Karpas-422 (cell line): ENCODE measurements at regions not wholly inside any gene's neighbourhood (a gene's known extent, or its start where the extent isn't known, plus 50 kb on each side); places are given as distances from the start of the nearest gene placed in this dataset.

Experiments
- DNase-seq: peaks from one replicate; pipeline ENCODE4 v3.0.0-alpha.2; 2015
- H2AFZ ChIP-seq: fragments of 200-600 bp; sonication (generic); 2 replicates; pipeline ENCODE4 v1.6.1; 2014; ENCODE audit warnings: antibody characterized with exemption, low read length, mixed read lengths
- H3K27ac ChIP-seq: fragments of 200-600 bp; sonication (generic); 2 replicates; pipeline ENCODE4 v1.5.1; 2014; ENCODE audit warnings: mild to moderate bottlenecking, low read length, moderate library complexity
- H3K27me3 ChIP-seq: fragments of 200-600 bp; sonication (generic); 2 replicates; pipeline ENCODE4 v1.6.1; 2014; ENCODE audit warnings: low read length, mixed read lengths
- H3K36me3 ChIP-seq: fragments of 200-600 bp; sonication (generic); 2 replicates; pipeline ENCODE4 v1.6.1; 2014; ENCODE audit warnings: low read length, mixed read lengths; ENCODE audit not compliant: insufficient read depth
- H3K4me1 ChIP-seq: fragments of 200-600 bp; sonication (generic); 2 replicates; pipeline ENCODE4 v1.6.1; 2014; ENCODE audit warnings: mild to moderate bottlenecking, low read length, mixed read lengths
- H3K4me2 ChIP-seq: fragments of 200-600 bp; sonication (generic); 2 replicates; pipeline ENCODE4 v1.6.1; 2014; ENCODE audit warnings: low read length, low read depth, mild to moderate bottlenecking; ENCODE audit not compliant: poor library complexity, severe bottlenecking
- H3K4me3 ChIP-seq: fragments of 200-600 bp; sonication (generic); 2 replicates; pipeline ENCODE4 v1.5.1; 2014; ENCODE audit warnings: mild to moderate bottlenecking, antibody characterized with exemption, low read length, mixed read lengths
- H3K79me2 ChIP-seq: fragments of 200-600 bp; sonication (generic); 2 replicates; pipeline ENCODE4 v1.6.1; 2014; ENCODE audit warnings: mild to moderate bottlenecking, low read length, mixed read lengths
- H3K9ac ChIP-seq: fragments of 200-600 bp; sonication (generic); 2 replicates; pipeline ENCODE4 v1.6.0; 2014; ENCODE audit warnings: low read length
- H3K9me2 ChIP-seq: fragments of 200-600 bp; sonication (generic), shearing (Covaris generic); replicated peaks from 2 replicates; pipeline ENCODE4 v1.6.0; 2014; ENCODE audit warnings: mild to moderate bottlenecking, low read length, moderate library complexity; ENCODE audit not compliant: insufficient read depth
- H3K9me3 ChIP-seq: fragments of 300-700, 200-600 bp; sonication (generic); 2 replicates; pipeline ENCODE4 v1.6.1; 2014; ENCODE audit warnings: low read length, mixed read lengths
- H4K20me1 ChIP-seq: fragments of 200-600 bp; sonication (generic); 2 replicates; pipeline ENCODE4 v1.6.1; 2014; ENCODE audit warnings: mild to moderate bottlenecking, antibody characterized with exemption, low read length, low read depth; ENCODE audit not compliant: insufficient read depth

- H4K20me1 ChIP-seq = no peaks in the 10 kb centered on the region
- no peaks in the 10 kb centered on the region for H3K4me1 ChIP-seq
- H3K9ac ChIP-seq = no peak overlapping the region
- H3K9me3 ChIP-seq = 0 out of 2 replicates have a peak, but pooled peaks cover under 1% of the 10 kb centered on the region
- H3K79me2 ChIP-seq = no peaks in the 10 kb centered on the region
- no peaks in the 10 kb centered on the region for H3K27me3 ChIP-seq
- no peak overlapping the region for H3K4me2 ChIP-seq
- H3K36me3 ChIP-seq = no peaks in the 10 kb centered on the region
- H3K4me3 ChIP-seq = no peak overlapping the region
- H2AFZ ChIP-seq = no peak overlapping the region
- H3K27ac ChIP-seq = no peak overlapping the region
- H3K9me2 ChIP-seq = peaks cover 2% of the 10 kb centered on the region; the same call in 1 of the 2 replicates
- no peak for DNase-seq
Observed at GRCh38 chr18:69291755-69292154, 108.9 kb upstream of the DOK6 start.

- Histone ChIP-seq H3K36me3 (no peaks in the 10 kb centered on the region), H2AFZ (no peak overlapping the region), H3K27me3 (no peaks in the 10 kb centered on the region), H3K79me2 (no peaks in the 10 kb centered on the region), H3K4me1 (no peaks in the 10 kb centered on the region), H3K9ac (no peak overlapping the region), H3K9me3 (peaks cover 24% of the 10 kb centered on the region), H4K20me1 (no peaks in the 10 kb centered on the region), H3K9me2 (no peaks in the 10 kb centered on the region; the same call in 1 of the 2 replicates), H3K4me3 (no peak overlapping the region), H3K4me2 (no peak overlapping the region), H3K27ac (no peak overlapping the region)
- no peak for DNase-seq
Observed at GRCh38 chr18:69300185-69300584, 100.5 kb upstream of the DOK6 start.

- Histone ChIP-seq H3K9me2 (no peaks in the 10 kb centered on the region), H4K20me1 (no peaks in the 10 kb centered on the region), H3K4me2 (no peak overlapping the region), H3K27ac (no peak overlapping the region), H3K4me3 (no peak overlapping the region), H3K4me1 (no peaks in the 10 kb centered on the region), H3K79me2 (no peaks in the 10 kb centered on the region), H3K9me3 (peaks cover 7% of the 10 kb centered on the region; the same call in 1 of the 2 replicates), H3K9ac (no peak overlapping the region), H3K27me3 (no peaks in the 10 kb centered on the region), H3K36me3 (no peaks in the 10 kb centered on the region), H2AFZ (no peak overlapping the region)
- no peak for DNase-seq
Observed at GRCh38 chr18:69308619-69309018, 92.1 kb upstream of the DOK6 start.

DNA sequence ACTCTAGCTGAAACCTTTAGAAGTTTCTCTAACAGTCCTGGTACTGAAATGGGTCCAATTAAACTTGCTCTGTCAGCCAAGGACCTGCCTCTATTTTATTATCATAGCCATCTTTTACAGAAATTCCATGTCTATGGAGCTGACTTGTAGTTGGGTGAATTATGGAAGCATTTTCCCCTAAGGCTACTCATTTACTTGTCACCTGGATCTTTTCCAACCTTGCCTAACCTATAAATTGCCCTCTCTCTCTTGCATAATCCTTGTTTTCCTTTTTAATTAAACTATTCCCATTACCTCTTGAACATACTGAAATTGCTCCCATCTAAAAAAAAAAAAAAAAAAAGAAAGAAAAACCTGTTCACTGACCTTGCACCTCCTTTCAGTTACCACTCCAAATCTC lies 74.6 kb upstream of the DOK6 start:
- Histone ChIP-seq H3K36me3 (no peaks in the 10 kb centered on the region), H3K27me3 (no peaks in the 10 kb centered on the region), H4K20me1 (no peaks in the 10 kb centered on the region), H3K9me3 (peaks cover 16% of the 10 kb centered on the region), H3K9ac (no peak overlapping the region), H2AFZ (no peak overlapping the region), H3K9me2 (no peaks in the 10 kb centered on the region), H3K4me3 (no peak overlapping the region), H3K79me2 (no peaks in the 10 kb centered on the region), H3K4me1 (no peaks in the 10 kb centered on the region), H3K27ac (no peak overlapping the region), H3K4me2 (no peak overlapping the region)
- DNase-seq = no peak

DNA sequence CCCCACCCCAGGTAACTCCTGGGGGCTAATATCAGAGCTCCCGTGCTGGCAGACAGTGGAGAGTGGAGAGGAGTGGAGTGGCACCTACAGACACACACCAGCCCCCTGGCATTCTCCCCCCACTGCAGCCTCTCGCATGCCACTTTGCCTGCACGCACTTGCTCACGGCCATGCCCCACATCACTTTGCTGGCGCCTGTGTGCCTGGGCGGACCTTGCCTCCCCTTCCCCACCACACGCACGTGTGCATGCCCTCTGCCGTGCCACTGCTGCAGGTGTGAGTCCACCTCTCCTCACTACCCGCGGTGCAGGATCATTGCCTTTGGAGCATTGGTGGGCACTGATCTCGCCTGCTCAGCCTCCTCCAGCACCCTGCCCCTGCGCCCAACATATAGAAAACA lies 72.6 kb upstream of the DOK6 start:
- H3K27me3 ChIP-seq = no peaks in the 10 kb centered on the region
- H2AFZ ChIP-seq = no peak overlapping the region
- no peak overlapping the region for H3K27ac ChIP-seq
- H3K79me2 ChIP-seq = no peaks in the 10 kb centered on the region
- no peak overlapping the region for H3K4me2 ChIP-seq
- no peak overlapping the region for H3K9ac ChIP-seq
- H4K20me1 ChIP-seq = no peaks in the 10 kb centered on the region
- H3K36me3 ChIP-seq = no peaks in the 10 kb centered on the region
- H3K9me3 ChIP-seq = peaks cover 14% of the 10 kb centered on the region
- H3K4me1 ChIP-seq = no peaks in the 10 kb centered on the region
- H3K9me2 ChIP-seq = no peaks in the 10 kb centered on the region
- no peak for DNase-seq
- H3K4me3 ChIP-seq = no peak overlapping the region

DNA sequence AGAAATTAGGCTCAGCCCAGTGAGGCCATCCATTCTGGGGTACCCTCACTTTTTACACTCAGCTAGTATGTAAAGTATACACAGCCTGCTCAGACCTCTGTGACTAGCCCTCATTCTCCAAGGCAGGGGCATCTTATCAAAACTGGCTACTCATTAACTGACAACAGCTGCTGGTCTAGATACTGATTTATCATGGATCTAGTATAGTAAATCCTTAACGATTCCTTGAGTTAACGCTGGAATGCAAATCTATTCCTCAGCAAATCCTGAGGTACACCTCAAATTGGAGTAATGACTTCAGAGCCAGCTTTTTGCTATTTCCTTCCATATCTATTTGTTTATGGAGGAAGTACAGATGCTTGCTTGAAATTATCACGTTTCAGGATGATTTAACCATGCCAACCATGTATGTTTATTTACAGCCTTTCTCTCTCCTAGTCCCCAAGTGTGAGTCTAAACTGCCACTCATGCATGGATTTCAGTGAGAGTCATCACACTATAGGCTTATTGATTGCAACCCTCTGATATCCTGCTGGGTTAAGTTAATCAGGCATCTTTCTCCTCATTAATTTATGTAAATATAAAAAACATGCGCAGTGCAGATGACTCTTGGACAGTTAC lies 70.2 kb upstream of the DOK6 start:
- no peak overlapping the region for H2AFZ ChIP-seq
- no peak overlapping the region for H3K4me2 ChIP-seq

DNA sequence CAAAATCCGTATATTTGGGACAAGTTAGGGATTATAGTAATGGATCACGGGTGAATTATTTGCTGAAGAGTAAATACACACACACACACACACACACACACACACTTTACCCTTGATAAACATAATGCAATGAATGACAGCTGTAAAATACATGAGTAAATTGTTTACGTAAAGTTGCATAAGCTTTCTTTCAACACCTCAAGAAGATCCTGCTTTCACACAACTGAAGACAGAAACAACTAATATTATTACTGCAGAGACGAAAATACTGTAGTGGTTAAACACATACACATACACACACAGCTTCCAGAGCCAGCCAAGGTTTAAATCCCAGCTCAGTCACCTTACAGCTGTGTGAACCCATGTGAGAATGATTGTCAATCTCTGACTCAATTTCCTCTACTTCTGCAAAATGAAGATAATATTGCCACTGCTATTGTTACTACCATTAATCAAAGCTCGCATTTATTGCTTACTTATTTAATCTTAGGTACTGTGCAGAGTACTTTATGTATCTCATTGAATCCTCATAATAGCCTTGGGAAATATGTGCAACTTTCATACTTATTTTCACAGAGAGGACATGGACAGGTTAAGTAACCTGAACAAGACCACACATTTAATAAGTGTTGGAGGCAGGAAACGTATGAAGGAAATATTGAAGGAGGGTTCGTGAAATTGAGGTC lies 50.6 kb upstream of the DOK6 start:
- Histone ChIP-seq H3K79me2 (no peaks in the 10 kb centered on the region), H3K36me3 (no peaks in the 10 kb centered on the region), H3K9me3 (peaks cover 4% of the 10 kb centered on the region; the same call in 1 of the 2 replicates), H4K20me1 (no peaks in the 10 kb centered on the region), H3K27me3 (no peaks in the 10 kb centered on the region), H3K4me3 (no peak overlapping the region), H3K4me2 (no peak overlapping the region), H3K9ac (no peak overlapping the region), H3K9me2 (no peaks in the 10 kb centered on the region), H3K4me1 (no peaks in the 10 kb centered on the region), H3K27ac (no peak overlapping the region), H2AFZ (no peak overlapping the region)
- no peak for DNase-seq

More for the DNA sequence above, 70.2 kb upstream of the DOK6 start:
- no peak overlapping the region for H3K9ac ChIP-seq
- no peaks in the 10 kb centered on the region for H4K20me1 ChIP-seq
- H3K4me1 ChIP-seq = no peaks in the 10 kb centered on the region
- peaks cover 22% of the 10 kb centered on the region for H3K9me3 ChIP-seq
- no peaks in the 10 kb centered on the region for H3K9me2 ChIP-seq
- no peak for DNase-seq
- H3K27ac ChIP-seq = no peak overlapping the region
- no peaks in the 10 kb centered on the region for H3K27me3 ChIP-seq
- H3K79me2 ChIP-seq = no peaks in the 10 kb centered on the region
- H3K36me3 ChIP-seq = no peaks in the 10 kb centered on the region
- no peak overlapping the region for H3K4me3 ChIP-seq
